Stomach (tissue), 4 donors: ENCODE measurements at regions not wholly inside any gene's neighbourhood (a gene's known extent, or its start where the extent isn't known, plus 50 kb on each side); places are given as distances from the start of the nearest gene placed in this dataset.

ENCODE experiments used
- CTCF ChIP-seq, 7 experiments: fragments of 450-650 bp in 4 of 7; fragments of 200-600 bp in 3 of 7; sonication (generic) in 3 of 7; IDR thresholded peaks; one replicate each; pipeline ENCODE4 v1.5.1; 2016 to 2019; ENCODE audit warnings: antibody characterized with exemption in 7 of 7, control low read depth in 2 of 7, mild to moderate bottlenecking in 1 of 7
- POLR2A ChIP-seq, 4 donors: fragments of 450-650 bp; IDR thresholded peaks; one replicate each; pipeline ENCODE4 v1.6.1; 2016; ENCODE audit warnings: antibody characterized with exemption in 4 of 4, control low read depth in 2 of 4, mild to moderate bottlenecking in 1 of 4, moderate library complexity in 1 of 4
- POLR2AphosphoS5 ChIP-seq, 3 donors: sonication (generic); formaldehyde crosslinking; IDR thresholded peaks; one replicate each; pipeline ENCODE4 v1.6.1; 2016; ENCODE audit warnings: antibody characterized with exemption in 3 of 3

- no peak for TF ChIP-seq POLR2AphosphoS5 (IDR thresholded peaks at IDR 0.05)
- TF ChIP-seq POLR2A (IDR thresholded peaks at IDR 0.05), result no peak
- TF ChIP-seq CTCF (IDR thresholded peaks at IDR 0.05), result no peak
These were observed 168.5 kb downstream of the FAT4 start for GRCh38 chr4:125483278-125483677.
